DND-41 (cell line): ENCODE measurements at regions not wholly inside any gene's neighbourhood (a gene's known extent, or its start where the extent isn't known, plus 50 kb on each side); places are given as distances from the start of the nearest gene placed in this dataset.

Experiments used
- ATAC-seq: fragments of 200-7000 bp; cut with Tn5 transposase; 3 replicates; pipeline ENCODE4 v1.9.1; 2021; ENCODE audit warnings: low read depth; ENCODE audit not compliant: insufficient read depth
- DNase-seq: peaks from one replicate; pipeline ENCODE4 v3.0.0-alpha.2; 2020
- H2AFZ ChIP-seq: 2 replicates; pipeline ENCODE4 v1.6.0; 2012; ENCODE audit warnings: low read depth, low read length
- H3K27ac ChIP-seq: 2 replicates; pipeline ENCODE4 v1.5.1; 2012; ENCODE audit warnings: low read length, inconsistent platforms
- H3K27me3 ChIP-seq: fragments of 200-600 bp; sonication (generic); 2 replicates; pipeline ENCODE4 v1.6.0; 2012; ENCODE audit warnings: low read length, mild to moderate bottlenecking, inconsistent platforms; ENCODE audit not compliant: insufficient read depth, poor library complexity
- H3K36me3 ChIP-seq: 2 replicates; pipeline ENCODE4 v1.5.1; 2012; ENCODE audit warnings: low read length, inconsistent platforms; ENCODE audit not compliant: insufficient read depth
- H3K4me1 ChIP-seq: 2 replicates; pipeline ENCODE4 v1.5.1; 2012; ENCODE audit warnings: mild to moderate bottlenecking, low read length; ENCODE audit not compliant: insufficient read depth
- H3K4me2 ChIP-seq: 2 replicates; pipeline ENCODE4 v1.6.0; 2012; ENCODE audit warnings: mild to moderate bottlenecking, moderate library complexity, low read length, inconsistent platforms; ENCODE audit not compliant: insufficient read depth
- H3K4me3 ChIP-seq, 2 experiments: fragments of 200-600 bp in 1 of 2; shearing (Covaris generic) in 1 of 2; 2 replicates each; pipeline ENCODE4 v1.5.1; 2012 to 2016; ENCODE audit warnings: inconsistent platforms in 2 of 2, low read length in 2 of 2, mild to moderate bottlenecking in 2 of 2, low read depth in 1 of 2, moderate library complexity in 1 of 2
- H3K79me2 ChIP-seq: 2 replicates; pipeline ENCODE4 v1.6.0; 2012; ENCODE audit warnings: low read length, inconsistent platforms; ENCODE audit not compliant: insufficient read depth
- H3K9ac ChIP-seq: 2 replicates; pipeline ENCODE4 v1.6.0; 2012; ENCODE audit warnings: low read depth, mild to moderate bottlenecking, inconsistent platforms, low read length, moderate library complexity
- H3K9me3 ChIP-seq: 2 replicates; pipeline ENCODE4 v1.5.1; 2012; ENCODE audit warnings: low read length, moderate library complexity, mild to moderate bottlenecking, inconsistent platforms; ENCODE audit not compliant: insufficient read depth, severe bottlenecking
- H4K20me1 ChIP-seq: 2 replicates; pipeline ENCODE4 v1.6.0; 2012; ENCODE audit warnings: low read length; ENCODE audit not compliant: insufficient read depth
- EZH2 ChIP-seq: IDR thresholded peaks from 3 replicates; pipeline ENCODE4 v1.6.1; 2012; ENCODE audit warnings: borderline replicate concordance, low read depth, mild to moderate bottlenecking, moderate library complexity, low read length, inconsistent platforms; ENCODE audit not compliant: severe bottlenecking
- TF ChIP-seq, protein P1 (sequence below): IDR thresholded peaks from 2 replicates; pipeline ENCODE4 v1.5.1; 2012; ENCODE audit warnings: borderline replicate concordance, low read length, moderate library complexity, mild to moderate bottlenecking; ENCODE audit not compliant: poor library complexity, severe bottlenecking; ENCODE audit errors: extremely low read depth

DNA sequence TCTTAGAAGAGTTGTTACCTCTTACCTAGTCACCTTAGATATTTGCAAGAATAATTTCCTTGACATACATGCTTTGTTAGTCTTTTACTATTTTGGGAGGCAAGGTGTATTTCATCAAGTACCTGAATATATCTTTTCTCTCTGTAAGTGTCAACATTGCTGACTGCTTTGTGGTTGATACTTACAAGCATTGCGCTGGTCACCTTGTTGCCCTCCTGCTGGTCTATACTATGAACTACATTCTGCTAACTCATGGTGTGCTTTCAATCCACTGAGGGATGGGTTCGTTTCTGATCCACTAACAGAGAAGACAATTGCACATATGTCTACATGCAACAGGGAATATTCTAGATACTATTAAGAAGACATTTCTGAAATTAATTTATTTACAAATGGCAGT lies 837.8 kb upstream of the COBL start:
- ATAC-seq (no peak), DNase-seq (no peak)
- Histone ChIP-seq H3K27me3 (no peaks in the 10 kb centered on the region), H3K27ac (no peak overlapping the region), H3K36me3 (no peaks in the 10 kb centered on the region), H3K4me2 (no peak overlapping the region), H4K20me1 (no peaks in the 10 kb centered on the region), H3K9me3 (no peaks in the 10 kb centered on the region), H3K4me3 (no peak overlapping the region), H2AFZ (no peak overlapping the region), H3K9ac (no peak overlapping the region), H3K4me1 (no peaks in the 10 kb centered on the region), H3K79me2 (no peaks in the 10 kb centered on the region)
- no peak for TF ChIP-seq EZH2
- TF ChIP-seq, protein P1, sequence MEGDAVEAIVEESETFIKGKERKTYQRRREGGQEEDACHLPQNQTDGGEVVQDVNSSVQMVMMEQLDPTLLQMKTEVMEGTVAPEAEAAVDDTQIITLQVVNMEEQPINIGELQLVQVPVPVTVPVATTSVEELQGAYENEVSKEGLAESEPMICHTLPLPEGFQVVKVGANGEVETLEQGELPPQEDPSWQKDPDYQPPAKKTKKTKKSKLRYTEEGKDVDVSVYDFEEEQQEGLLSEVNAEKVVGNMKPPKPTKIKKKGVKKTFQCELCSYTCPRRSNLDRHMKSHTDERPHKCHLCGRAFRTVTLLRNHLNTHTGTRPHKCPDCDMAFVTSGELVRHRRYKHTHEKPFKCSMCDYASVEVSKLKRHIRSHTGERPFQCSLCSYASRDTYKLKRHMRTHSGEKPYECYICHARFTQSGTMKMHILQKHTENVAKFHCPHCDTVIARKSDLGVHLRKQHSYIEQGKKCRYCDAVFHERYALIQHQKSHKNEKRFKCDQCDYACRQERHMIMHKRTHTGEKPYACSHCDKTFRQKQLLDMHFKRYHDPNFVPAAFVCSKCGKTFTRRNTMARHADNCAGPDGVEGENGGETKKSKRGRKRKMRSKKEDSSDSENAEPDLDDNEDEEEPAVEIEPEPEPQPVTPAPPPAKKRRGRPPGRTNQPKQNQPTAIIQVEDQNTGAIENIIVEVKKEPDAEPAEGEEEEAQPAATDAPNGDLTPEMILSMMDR: no peak

DNA sequence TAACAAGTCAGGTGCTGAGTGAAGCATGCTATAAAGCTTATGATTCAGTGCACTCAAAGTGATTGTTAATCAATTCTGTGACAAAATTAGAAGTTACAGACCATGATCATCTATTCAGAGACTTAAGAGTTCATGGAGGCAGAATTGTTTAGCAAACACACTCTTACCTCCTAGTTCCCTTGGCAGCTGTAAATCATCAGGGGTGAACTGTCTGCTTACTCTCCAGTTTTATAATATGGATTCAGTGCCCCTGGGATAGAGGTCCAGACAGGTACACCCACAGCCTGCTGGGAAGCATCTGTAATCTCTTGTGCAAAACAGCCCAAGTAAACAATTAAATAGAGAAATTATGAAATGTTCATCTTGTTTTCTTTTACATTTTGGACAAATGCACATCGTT lies 835.0 kb upstream of the COBL start:
- TF ChIP-seq, protein P1: no peak
- TF ChIP-seq EZH2: no peak
- ATAC-seq: no peak
- no peaks in the 10 kb centered on the region for H3K79me2 ChIP-seq
- no peaks in the 10 kb centered on the region for H3K4me1 ChIP-seq
- no peaks in the 10 kb centered on the region for H3K9me3 ChIP-seq
- H3K4me2 ChIP-seq: no peak overlapping the region
- no peaks in the 10 kb centered on the region for H3K27me3 ChIP-seq
- H3K36me3 ChIP-seq: no peaks in the 10 kb centered on the region
- H3K27ac ChIP-seq: no peak overlapping the region
- no peak for DNase-seq
- no peak overlapping the region for H2AFZ ChIP-seq
- H3K4me3 ChIP-seq: no peak overlapping the region
- H3K9ac ChIP-seq: no peak overlapping the region
- H4K20me1 ChIP-seq: no peaks in the 10 kb centered on the region

DNA sequence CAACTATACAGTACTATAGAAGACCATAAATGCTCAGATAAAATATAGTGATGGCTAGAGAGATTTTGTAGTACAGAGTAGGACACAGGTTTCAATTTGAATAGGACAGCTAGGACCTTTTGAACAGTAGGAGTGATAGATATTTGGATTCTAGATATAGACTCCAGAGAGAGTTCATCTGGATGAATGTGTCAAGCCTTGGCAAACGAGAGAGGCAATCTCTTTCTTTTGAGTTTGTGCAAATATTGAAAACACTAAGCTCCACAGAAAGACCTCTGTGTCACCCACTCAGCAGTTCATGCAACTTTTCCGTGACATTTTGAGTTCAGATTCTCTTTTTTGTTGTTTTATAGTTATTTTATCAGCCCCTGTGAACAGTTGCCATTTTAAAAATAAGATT lies 834.3 kb upstream of the COBL start:
- DNase-seq (no peak), ATAC-seq (no peak)
- Histone ChIP-seq H3K4me3 (no peak overlapping the region), H3K79me2 (no peaks in the 10 kb centered on the region), H3K36me3 (no peaks in the 10 kb centered on the region), H3K4me2 (no peak overlapping the region), H3K9me3 (no peaks in the 10 kb centered on the region), H4K20me1 (no peaks in the 10 kb centered on the region), H3K27ac (no peak overlapping the region), H2AFZ (no peak overlapping the region), H3K27me3 (no peaks in the 10 kb centered on the region), H3K4me1 (no peaks in the 10 kb centered on the region), H3K9ac (no peak overlapping the region)
- TF ChIP-seq EZH2: no peak
- TF ChIP-seq, protein P1: no peak

DNA sequence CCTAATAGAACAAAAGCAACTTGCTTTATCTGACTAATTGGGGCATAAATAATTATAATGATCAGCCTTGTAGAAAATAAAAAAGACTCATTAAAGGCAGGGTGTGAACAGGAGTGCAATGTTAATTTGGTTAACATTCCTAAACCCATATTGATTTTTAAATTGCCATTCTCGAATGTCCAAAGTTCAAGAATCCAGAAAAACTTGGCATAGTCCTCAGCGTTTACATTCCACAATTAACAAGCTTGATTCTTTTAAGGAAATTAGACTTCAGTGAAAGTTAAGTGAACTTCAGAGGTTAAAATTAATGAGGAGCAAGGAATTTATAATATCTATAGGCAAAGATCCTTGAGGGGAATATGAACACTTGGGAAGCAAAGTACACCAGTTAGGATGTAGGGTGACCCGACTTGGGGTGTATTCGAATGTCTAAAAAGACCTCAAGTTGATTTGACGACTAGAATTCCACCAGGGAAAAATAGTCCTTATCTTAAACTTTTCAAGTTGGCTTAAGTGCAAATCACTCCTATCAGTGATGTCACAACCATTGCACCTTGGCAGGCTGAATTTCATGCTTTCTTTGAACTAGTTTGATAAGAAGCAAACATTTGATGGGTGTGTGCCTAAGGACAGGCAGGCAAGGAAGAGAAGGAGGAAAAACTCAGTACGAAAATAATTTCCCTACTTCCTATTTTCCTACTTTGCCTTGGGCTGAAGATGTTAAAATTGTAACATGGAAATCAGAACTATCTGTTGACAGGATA lies 830.4 kb upstream of the COBL start:
- Histone ChIP-seq H3K79me2 (no peaks in the 10 kb centered on the region), H3K9me3 (no peaks in the 10 kb centered on the region), H3K36me3 (no peaks in the 10 kb centered on the region), H4K20me1 (no peaks in the 10 kb centered on the region), H3K4me2 (no peak overlapping the region), H3K4me1 (no peaks in the 10 kb centered on the region), H3K9ac (no peak overlapping the region), H3K27me3 (no peaks in the 10 kb centered on the region), H3K27ac (no peak overlapping the region), H2AFZ (no peak overlapping the region), H3K4me3 (no peak overlapping the region)
- no peak for DNase-seq
- TF ChIP-seq, protein P1: no peak
- no peak for TF ChIP-seq EZH2
- no peak for ATAC-seq
